IMR-90 (cell line): ENCODE measurements at regions not wholly inside any gene's neighbourhood (a gene's known extent, or its start where the extent isn't known, plus 50 kb on each side); places are given as distances from the start of the nearest gene placed in this dataset.

Experiments used
- ATAC-seq: fragments of 200-7000 bp; cut with Tn5 transposase; 2 replicates; pipeline ENCODE4 v1.9.1; 2020; ENCODE audit warnings: low read depth, mild to moderate bottlenecking, moderate library complexity
- BruUV-seq: library from RNA; stranded (reverse); fragments of 400-500 nt; replicated peaks from 2 replicates; lab custom pipeline; 2021; lab: Mats Ljungman, UMichigan
- CTCF ChIA-PET: fragments of 300-600 bp; formaldehyde crosslinking; extraction: SDS; loops from one replicate; lab custom pipeline; 2021; ENCODE audit warnings: antibody characterized with exemption; lab: Yijun Ruan, JAX
- POLR2A ChIA-PET: fragments of 300-600 bp; sonication (Branson Sonifier 250); formaldehyde crosslinking; loops from one replicate; lab custom pipeline; 2022; ENCODE audit warnings: antibody characterized with exemption; ENCODE audit not compliant: unreplicated experiment; lab: Charles Lee
- DNase-seq: peaks from one replicate; pipeline ENCODE4 v3.0.0; 2013
- H2AFZ ChIP-seq: replicated peaks from 2 replicates; pipeline ENCODE3; 2013; ENCODE audit warnings: low read length, mild to moderate bottlenecking; ENCODE audit not compliant: poor library complexity
- H2AK5ac ChIP-seq: 2 replicates; pipeline ENCODE4 v1.6.1; 2013; ENCODE audit warnings: low read depth, low read length, inconsistent platforms
- H2AK9ac ChIP-seq: replicated peaks from 2 replicates; pipeline ENCODE3; 2013; ENCODE audit warnings: mild to moderate bottlenecking, low read depth, low read length, moderate library complexity; ENCODE audit not compliant: poor library complexity
- H2BK120ac ChIP-seq: 2 replicates; pipeline ENCODE4 v1.6.1; 2013; ENCODE audit warnings: low read depth, low read length, inconsistent platforms
- H2BK15ac ChIP-seq: 3 replicates; pipeline ENCODE4 v1.6.1; 2013; ENCODE audit warnings: low read depth, low read length, inconsistent platforms
- H2BK20ac ChIP-seq: 2 replicates; pipeline ENCODE4 v1.6.1; 2013; ENCODE audit warnings: low read depth, mild to moderate bottlenecking, inconsistent platforms, low read length, moderate library complexity
- H2BK5ac ChIP-seq: 2 replicates; pipeline ENCODE4 v1.6.1; 2013; ENCODE audit warnings: mild to moderate bottlenecking, low read depth, low read length, inconsistent platforms; ENCODE audit not compliant: poor library complexity, severe bottlenecking
- H3K14ac ChIP-seq: replicated peaks from 2 replicates; pipeline ENCODE4 v1.6.1; 2013; ENCODE audit warnings: low read depth, low read length, inconsistent platforms
- H3K18ac ChIP-seq: 2 replicates; pipeline ENCODE4 v1.6.1; 2013; ENCODE audit warnings: low read depth, low read length, control low read depth
- H3K23ac ChIP-seq: 2 replicates; pipeline ENCODE4 v1.6.1; 2013; ENCODE audit warnings: low read depth, low read length, inconsistent platforms
- H3K27ac ChIP-seq: 2 replicates; pipeline ENCODE4 v1.5.1; 2013; ENCODE audit warnings: mild to moderate bottlenecking, control low read depth, low read length; ENCODE audit not compliant: insufficient read depth
- H3K27me3 ChIP-seq: 2 replicates; pipeline ENCODE4 v1.6.1; 2013; ENCODE audit warnings: low read length; ENCODE audit not compliant: control insufficient read depth, insufficient read depth
- H3K36me3 ChIP-seq: 2 replicates; pipeline ENCODE4 v1.6.1; 2013; ENCODE audit warnings: low read length, mixed read lengths; ENCODE audit not compliant: control insufficient read depth, insufficient read depth
- H3K4ac ChIP-seq: 2 replicates; pipeline ENCODE4 v1.6.1; 2013; ENCODE audit warnings: low read depth, low read length, inconsistent platforms
- H3K4me1 ChIP-seq: 2 replicates; pipeline ENCODE4 v1.6.1; 2013; ENCODE audit warnings: low read length, mixed read lengths; ENCODE audit not compliant: control insufficient read depth, insufficient read depth
- H3K4me2 ChIP-seq: 2 replicates; pipeline ENCODE4 v1.6.1; 2013; ENCODE audit warnings: low read depth, mild to moderate bottlenecking, control low read depth, low read length, moderate library complexity
- H3K4me3 ChIP-seq: 2 replicates; pipeline ENCODE4 v1.5.1; 2013; ENCODE audit warnings: low read depth, mild to moderate bottlenecking, control low read depth, low read length, moderate library complexity; ENCODE audit not compliant: insufficient read depth
- H3K56ac ChIP-seq: 2 replicates; pipeline ENCODE4 v1.6.1; 2013; ENCODE audit warnings: low read length, inconsistent platforms; ENCODE audit not compliant: insufficient read depth; ENCODE audit errors: extremely low read depth
- H3K79me1 ChIP-seq, 2 experiments: 2 replicates each; pipeline ENCODE4 v1.6.1; 2013; ENCODE audit warnings: low read length in 2 of 2, inconsistent platforms in 1 of 2, low read depth in 1 of 2
- H3K9ac ChIP-seq: 2 replicates; pipeline ENCODE4 v1.6.1; 2013; ENCODE audit warnings: low read depth, low read length, control low read depth
- H3K9me1 ChIP-seq: 2 replicates; pipeline ENCODE4 v1.6.1; 2013; ENCODE audit warnings: low read length, inconsistent platforms; ENCODE audit not compliant: insufficient read depth
- H3K9me3 ChIP-seq: 2 replicates; pipeline ENCODE4 v1.6.1; 2013; ENCODE audit warnings: low read length; ENCODE audit not compliant: control insufficient read depth, insufficient read depth
- H4K20me1 ChIP-seq: 2 replicates; pipeline ENCODE4 v1.6.1; 2013; ENCODE audit warnings: low read length, inconsistent platforms; ENCODE audit not compliant: insufficient read depth
- H4K5ac ChIP-seq: 2 replicates; pipeline ENCODE4 v1.6.1; 2013; ENCODE audit warnings: mild to moderate bottlenecking, low read depth, low read length, control low read depth
- H4K8ac ChIP-seq, 2 experiments: 2 replicates each; pipeline ENCODE4 v1.6.1; 2013; ENCODE audit warnings: low read depth in 2 of 2, low read length in 2 of 2, control low read depth in 1 of 2, inconsistent platforms in 1 of 2
- H4K91ac ChIP-seq: 2 replicates; pipeline ENCODE4 v1.6.1; 2013; ENCODE audit warnings: low read depth, low read length, inconsistent platforms; ENCODE audit not compliant: insufficient read depth
- BHLHE40 ChIP-seq: fragments of 150-350 bp; IDR thresholded peaks from 2 replicates; pipeline ENCODE4 v1.6.1; 2016; ENCODE audit warnings: mild to moderate bottlenecking, low read depth, low read length
- CEBPB ChIP-seq: IDR thresholded peaks from 2 replicates; pipeline ENCODE4 v1.6.1; 2012; ENCODE audit warnings: low read depth, low read length, improper control_type of control experiment
- MAFK ChIP-seq: IDR thresholded peaks from 2 replicates; pipeline ENCODE4 v1.6.1; 2012; ENCODE audit warnings: low read depth, low read length, improper control_type of control experiment
- MAZ ChIP-seq: IDR thresholded peaks from 2 replicates; pipeline ENCODE4 v1.6.1; 2012; ENCODE audit warnings: low read depth, mild to moderate bottlenecking, low read length, improper control_type of control experiment, moderate library complexity, borderline replicate concordance
- MXI1 ChIP-seq: IDR thresholded peaks from 2 replicates; pipeline ENCODE4 v1.6.1; 2012; ENCODE audit warnings: low read depth, mild to moderate bottlenecking, low read length, moderate library complexity, borderline replicate concordance
- NFE2L2 ChIP-seq: fragments of 150-350 bp; IDR thresholded peaks from 2 replicates; pipeline ENCODE4 v1.6.1; 2016; ENCODE audit warnings: low read depth, mild to moderate bottlenecking, low read length
- POLR2A ChIP-seq: IDR thresholded peaks from 2 replicates; pipeline ENCODE4 v1.6.1; 2012; ENCODE audit warnings: mild to moderate bottlenecking, low read depth, low read length
- RAD21 ChIP-seq: IDR thresholded peaks from 2 replicates; pipeline ENCODE4 v1.6.1; 2012; ENCODE audit warnings: low read length, improper control_type of control experiment
- RCOR1 ChIP-seq: IDR thresholded peaks from 2 replicates; pipeline ENCODE4 v1.6.1; 2012; ENCODE audit warnings: mild to moderate bottlenecking, low read length, improper control_type of control experiment; ENCODE audit not compliant: insufficient replicate concordance
- RFX5 ChIP-seq: IDR thresholded peaks from 2 replicates; pipeline ENCODE4 v1.8.0; 2012; ENCODE audit warnings: low read depth, mild to moderate bottlenecking, low read length, moderate library complexity
- WGBS, 2 experiments: methylation state at CpG; one replicate each; pipeline versions ENCODE4 v1.1.5 to v1.1.7; 2013; ENCODE audit warnings: missing lambda C conversion rate in 2 of 2; ENCODE audit not compliant: insufficient read length in 1 of 2; ENCODE audit errors: extremely low coverage in 2 of 2; 5-methylcytosine and 5-hydroxymethylcytosine counted together
- dilution Hi-C: fragments of 300-500 bp; cut with HindIII; formaldehyde crosslinking; loops from one replicate; pipeline ENCODE4 v1.14.3; 2018; ENCODE audit warnings: low sequenced_read_pairs; ENCODE audit not compliant: unreplicated experiment
- in situ Hi-C: fragments of 300-500 bp; cut with MboI; formaldehyde crosslinking; loops from 3 replicates; pipeline ENCODE4 v1.14.3; 2019; ENCODE audit warnings: low sequenced_read_pairs, inconsistent platforms, mixed read lengths
- intact Hi-C: fragments of 100-400 bp; cut with micrococcal nuclease; formaldehyde crosslinking; loops from 2 replicates; pipeline ENCODE4 v1.10.0; 2022
- TF ChIP-seq, protein P1 (sequence below): fragments of 150-350 bp; IDR thresholded peaks from 2 replicates; pipeline ENCODE4 v1.6.1; 2016; ENCODE audit warnings: low read depth, mild to moderate bottlenecking, low read length, moderate library complexity, borderline replicate concordance

DNA sequence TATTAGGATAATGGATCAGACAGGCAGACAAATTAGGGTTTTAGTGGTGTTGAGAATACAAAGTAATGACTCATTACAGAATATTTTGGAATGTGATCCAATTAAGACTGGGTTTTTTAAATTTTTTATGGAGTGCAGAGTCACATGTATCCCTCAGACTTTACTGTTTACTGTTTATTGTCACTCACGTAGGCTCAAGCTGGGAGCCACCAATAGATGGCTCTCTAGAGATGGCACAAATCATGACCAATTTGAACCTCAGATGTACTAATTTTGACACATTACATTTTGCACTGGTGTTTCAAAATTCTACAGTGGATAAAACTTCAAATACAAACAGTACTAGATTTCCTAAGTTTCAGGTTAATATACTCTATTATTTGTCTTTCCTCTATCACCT is 53.6 kb upstream of the ANO3 start:
- CTCF ChIA-PET: interaction anchor here (1.7 kb wide), 1 partner anchor 296 kb away, joined by 8 read pairs; no protein-coding TSS in a partner anchor
- H3K23ac ChIP-seq: no peak overlapping the region
- H2BK5ac ChIP-seq: no peak overlapping the region
- no peaks in the 10 kb centered on the region for H3K4me1 ChIP-seq
- TF ChIP-seq CEBPB (no peak), POLR2A (no peak), RAD21 (no peak), NFE2L2 (no peak), MAZ (no peak), MAFK (no peak), BHLHE40 (no peak), MXI1 (no peak), RCOR1 (no peak), RFX5 (no peak)
- TF ChIP-seq, protein P1, sequence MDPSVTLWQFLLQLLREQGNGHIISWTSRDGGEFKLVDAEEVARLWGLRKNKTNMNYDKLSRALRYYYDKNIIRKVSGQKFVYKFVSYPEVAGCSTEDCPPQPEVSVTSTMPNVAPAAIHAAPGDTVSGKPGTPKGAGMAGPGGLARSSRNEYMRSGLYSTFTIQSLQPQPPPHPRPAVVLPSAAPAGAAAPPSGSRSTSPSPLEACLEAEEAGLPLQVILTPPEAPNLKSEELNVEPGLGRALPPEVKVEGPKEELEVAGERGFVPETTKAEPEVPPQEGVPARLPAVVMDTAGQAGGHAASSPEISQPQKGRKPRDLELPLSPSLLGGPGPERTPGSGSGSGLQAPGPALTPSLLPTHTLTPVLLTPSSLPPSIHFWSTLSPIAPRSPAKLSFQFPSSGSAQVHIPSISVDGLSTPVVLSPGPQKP: no peak
- no peak overlapping the region for H3K4ac ChIP-seq
- in situ Hi-C loops (loop anchor here (5.0 kb wide), 1 partner anchor 296 kb away; no protein-coding TSS in a partner anchor), dilution Hi-C loops (no loop called here), intact Hi-C loops (no loop called here)
- no peak for ATAC-seq
- H3K27me3 ChIP-seq: no peaks in the 10 kb centered on the region
- no peak overlapping the region for H2AK5ac ChIP-seq
- no peak for DNase-seq
- H4K8ac ChIP-seq: no peak overlapping the region
- H3K9ac ChIP-seq: no peak overlapping the region
- H3K14ac ChIP-seq: no peak overlapping the region
- H3K36me3 ChIP-seq: no peaks in the 10 kb centered on the region
- no peak overlapping the region for H4K5ac ChIP-seq
- no peak overlapping the region for H3K27ac ChIP-seq
- H3K4me2 ChIP-seq: no peak overlapping the region
- H3K4me3 ChIP-seq: no peak overlapping the region
- no peak overlapping the region for H2AFZ ChIP-seq
- no peak overlapping the region for H4K91ac ChIP-seq
- POLR2A ChIA-PET: no interaction called here
- BruUV-seq: no TSS peak
- H2AK9ac ChIP-seq: no peak overlapping the region
- H2BK20ac ChIP-seq: no peak overlapping the region
- no CpG with 5 or more reads among the region's 1 CpG for WGBS, 2 experiments
- no peak overlapping the region for H2BK15ac ChIP-seq
- no peaks in the 10 kb centered on the region for H3K9me3 ChIP-seq
- no peaks in the 10 kb centered on the region for H3K79me1 ChIP-seq
- no peak overlapping the region for H3K56ac ChIP-seq
- no peak overlapping the region for H3K18ac ChIP-seq
- H4K20me1 ChIP-seq: no peaks in the 10 kb centered on the region
- H2BK120ac ChIP-seq: no peak overlapping the region
- H3K9me1 ChIP-seq: no peaks in the 10 kb centered on the region
